ENCODE measurements at regions not wholly inside any gene's neighbourhood (a gene's known extent, or its start where the extent isn't known, plus 50 kb on each side); places are given as distances from the start of the nearest gene placed in this dataset.
A peak's percentile ranks its signal among the peaks of the same experiment; 100 is the strongest.

GRCh38 chr2:2799151-2799697, 468.1 kb upstream of the MYT1L start:
- H3K27me3 Mint-ChIP-seq, result no peaks in the 10 kb centered on the region
- DNase-seq (no peak), ATAC-seq (no peak)
- no peaks in the 10 kb centered on the region for H3K9me3 Mint-ChIP-seq (ENCODE audit: low read depth)
- CTCF ChIA-PET, result no interaction called here
- H3K36me3 Mint-ChIP-seq, result no peaks in the 10 kb centered on the region
- H3K4me3 Mint-ChIP-seq, result no peak overlapping the region
- no peak overlapping the region for H3K27ac Mint-ChIP-seq
- H3K4me1 Mint-ChIP-seq, result no peaks in the 10 kb centered on the region

- ATAC-seq (no peak), DNase-seq (no peak)
- Mint-ChIP-seq H3K4me3 (no peak overlapping the region), H3K4me1 (no peaks in the 10 kb centered on the region), H3K27me3 (no peaks in the 10 kb centered on the region), H3K9me3 (ENCODE audit: low read depth) (no peaks in the 10 kb centered on the region), H3K36me3 (no peaks in the 10 kb centered on the region), H3K27ac (no peak overlapping the region)
- CTCF ChIA-PET, result no interaction called here
Measured at GRCh38 chr2:2798337-2798736, 467.3 kb upstream of the MYT1L start.

- no peaks in the 10 kb centered on the region for H3K36me3 Mint-ChIP-seq
- no peak for DNase-seq
- no peaks in the 10 kb centered on the region for H3K9me3 Mint-ChIP-seq (ENCODE audit: low read depth)
- no peak for ATAC-seq
- H3K27ac Mint-ChIP-seq, result no peak overlapping the region
- no peaks in the 10 kb centered on the region for H3K27me3 Mint-ChIP-seq
- no peak overlapping the region for H3K4me3 Mint-ChIP-seq
- no peaks in the 10 kb centered on the region for H3K4me1 Mint-ChIP-seq
- CTCF ChIA-PET, result no interaction called here
Measured at GRCh38 chr2:2797797-2798196, 466.7 kb upstream of the MYT1L start.

- Mint-ChIP-seq H3K36me3 (no peaks in the 10 kb centered on the region), H3K27ac (no peak overlapping the region), H3K9me3 (ENCODE audit: low read depth) (no peaks in the 10 kb centered on the region), H3K4me3 (no peak overlapping the region), H3K4me1 (no peaks in the 10 kb centered on the region), H3K27me3 (no peaks in the 10 kb centered on the region)
- no peak for ATAC-seq
- CTCF ChIA-PET, result no interaction called here
- peak; percentile 16 for DNase-seq
Measured at GRCh38 chr2:2796207-2796606, 465.1 kb upstream of the MYT1L start.

GRCh38 chr2:2795438-2796091, 464.5 kb upstream of the MYT1L start:
- H3K9me3 Mint-ChIP-seq (ENCODE audit: low read depth), result no peaks in the 10 kb centered on the region
- H3K27me3 Mint-ChIP-seq, result no peaks in the 10 kb centered on the region
- H3K36me3 Mint-ChIP-seq, result no peaks in the 10 kb centered on the region
- CTCF ChIA-PET, result no interaction called here
- no peak overlapping the region for H3K4me3 Mint-ChIP-seq
- ATAC-seq (no peak), DNase-seq (peak; percentile 7)
- H3K4me1 Mint-ChIP-seq, result no peaks in the 10 kb centered on the region
- no peak overlapping the region for H3K27ac Mint-ChIP-seq

GRCh38 chr2:2793925-2794560, 463.0 kb upstream of the MYT1L start:
- Mint-ChIP-seq H3K27me3 (no peaks in the 10 kb centered on the region), H3K4me1 (no peaks in the 10 kb centered on the region), H3K36me3 (no peaks in the 10 kb centered on the region), H3K9me3 (ENCODE audit: low read depth) (no peaks in the 10 kb centered on the region), H3K27ac (no peak overlapping the region), H3K4me3 (no peak overlapping the region)
- CTCF ChIA-PET, result no interaction called here
- ATAC-seq (no peak), DNase-seq (peak; percentile 9)

GRCh38 chr2:2793514-2793913, 462.4 kb upstream of the MYT1L start:
- no peak overlapping the region for H3K27ac Mint-ChIP-seq
- ATAC-seq (no peak), DNase-seq (peak; percentile 28)
- H3K4me3 Mint-ChIP-seq, result no peak overlapping the region
- CTCF ChIA-PET, result no interaction called here
- no peaks in the 10 kb centered on the region for H3K27me3 Mint-ChIP-seq
- H3K9me3 Mint-ChIP-seq (ENCODE audit: low read depth), result no peaks in the 10 kb centered on the region
- H3K36me3 Mint-ChIP-seq, result no peaks in the 10 kb centered on the region
- no peaks in the 10 kb centered on the region for H3K4me1 Mint-ChIP-seq

GRCh38 chr2:2791606-2792005, 460.5 kb upstream of the MYT1L start:
- no peaks in the 10 kb centered on the region for H3K4me1 Mint-ChIP-seq
- CTCF ChIA-PET, result no interaction called here
- H3K36me3 Mint-ChIP-seq, result no peaks in the 10 kb centered on the region
- no peak overlapping the region for H3K27ac Mint-ChIP-seq
- H3K9me3 Mint-ChIP-seq (ENCODE audit: low read depth), result no peaks in the 10 kb centered on the region
- ATAC-seq, result no peak
- no peak for DNase-seq
- H3K4me3 Mint-ChIP-seq, result no peak overlapping the region
- H3K27me3 Mint-ChIP-seq, result no peaks in the 10 kb centered on the region

- CTCF ChIA-PET, result no interaction called here
- Mint-ChIP-seq H3K4me1 (no peaks in the 10 kb centered on the region), H3K9me3 (ENCODE audit: low read depth) (no peaks in the 10 kb centered on the region), H3K36me3 (no peaks in the 10 kb centered on the region), H3K27ac (no peak overlapping the region), H3K4me3 (no peak overlapping the region), H3K27me3 (no peaks in the 10 kb centered on the region)
- DNase-seq (no peak), ATAC-seq (no peak)
Measured at GRCh38 chr2:2791031-2791430, 460.0 kb upstream of the MYT1L start.

GRCh38 chr2:2788076-2788475, 457.0 kb upstream of the MYT1L start:
- H3K36me3 Mint-ChIP-seq, result no peaks in the 10 kb centered on the region
- peaks cover 2% of the 10 kb centered on the region for H3K9me3 Mint-ChIP-seq (ENCODE audit: low read depth)
- H3K27me3 Mint-ChIP-seq, result no peaks in the 10 kb centered on the region
- no peak overlapping the region for H3K27ac Mint-ChIP-seq
- CTCF ChIA-PET, result no interaction called here
- no peak overlapping the region for H3K4me3 Mint-ChIP-seq
- no peaks in the 10 kb centered on the region for H3K4me1 Mint-ChIP-seq
- DNase-seq (no peak), ATAC-seq (no peak)

- Mint-ChIP-seq H3K36me3 (no peaks in the 10 kb centered on the region), H3K27me3 (no peaks in the 10 kb centered on the region), H3K4me1 (no peaks in the 10 kb centered on the region), H3K9me3 (ENCODE audit: low read depth) (peaks cover 2% of the 10 kb centered on the region), H3K27ac (no peak overlapping the region), H3K4me3 (no peak overlapping the region)
- DNase-seq (no peak), ATAC-seq (no peak)
- CTCF ChIA-PET, result no interaction called here
Measured at GRCh38 chr2:2787301-2787907, 456.3 kb upstream of the MYT1L start.

GRCh38 chr2:2782007-2782406, 450.9 kb upstream of the MYT1L start:
- CTCF ChIA-PET, result no interaction called here
- Mint-ChIP-seq H3K9me3 (ENCODE audit: low read depth) (peaks cover 12% of the 10 kb centered on the region), H3K27me3 (no peaks in the 10 kb centered on the region), H3K4me3 (no peak overlapping the region), H3K4me1 (no peaks in the 10 kb centered on the region), H3K27ac (no peak overlapping the region), H3K36me3 (peaks cover 1% of the 10 kb centered on the region)
- DNase-seq, result no peak
- no peak for ATAC-seq

GRCh38 chr2:2779727-2780126, 448.7 kb upstream of the MYT1L start:
- Mint-ChIP-seq H3K4me1 (no peaks in the 10 kb centered on the region), H3K27me3 (no peaks in the 10 kb centered on the region), H3K9me3 (ENCODE audit: low read depth) (peaks cover 15% of the 10 kb centered on the region), H3K36me3 (peaks cover 1% of the 10 kb centered on the region), H3K4me3 (no peak overlapping the region), H3K27ac (no peak overlapping the region)
- DNase-seq, result no peak
- no peak for ATAC-seq
- CTCF ChIA-PET, result no interaction called here

- Mint-ChIP-seq H3K4me3 (no peak overlapping the region), H3K4me1 (no peaks in the 10 kb centered on the region), H3K27me3 (no peaks in the 10 kb centered on the region), H3K9me3 (ENCODE audit: low read depth) (peaks cover 13% of the 10 kb centered on the region), H3K36me3 (peaks cover 1% of the 10 kb centered on the region), H3K27ac (no peak overlapping the region)
- ATAC-seq, result no peak
- DNase-seq, result no peak
- CTCF ChIA-PET, result no interaction called here
Measured at GRCh38 chr2:2777876-2778275, 446.8 kb upstream of the MYT1L start.

Data from activated CD8-positive, alpha-beta memory T cell treated with anti-CD3 and anti-CD28 coated beads, Interleukin-2, amount 10 ng/mL, durations not matched to agents 7 days and 5 days (primary cell).